ENCODE measurements at regions not wholly inside any gene's neighbourhood (a gene's known extent, or its start where the extent isn't known, plus 50 kb on each side); places are given as distances from the start of the nearest gene placed in this dataset.
A peak's percentile ranks its signal among the peaks of the same experiment; 100 is the strongest.

- H3K9me3 ChIP-seq, result no peaks in the 10 kb centered on the region
- TF ChIP-seq, protein P1, sequence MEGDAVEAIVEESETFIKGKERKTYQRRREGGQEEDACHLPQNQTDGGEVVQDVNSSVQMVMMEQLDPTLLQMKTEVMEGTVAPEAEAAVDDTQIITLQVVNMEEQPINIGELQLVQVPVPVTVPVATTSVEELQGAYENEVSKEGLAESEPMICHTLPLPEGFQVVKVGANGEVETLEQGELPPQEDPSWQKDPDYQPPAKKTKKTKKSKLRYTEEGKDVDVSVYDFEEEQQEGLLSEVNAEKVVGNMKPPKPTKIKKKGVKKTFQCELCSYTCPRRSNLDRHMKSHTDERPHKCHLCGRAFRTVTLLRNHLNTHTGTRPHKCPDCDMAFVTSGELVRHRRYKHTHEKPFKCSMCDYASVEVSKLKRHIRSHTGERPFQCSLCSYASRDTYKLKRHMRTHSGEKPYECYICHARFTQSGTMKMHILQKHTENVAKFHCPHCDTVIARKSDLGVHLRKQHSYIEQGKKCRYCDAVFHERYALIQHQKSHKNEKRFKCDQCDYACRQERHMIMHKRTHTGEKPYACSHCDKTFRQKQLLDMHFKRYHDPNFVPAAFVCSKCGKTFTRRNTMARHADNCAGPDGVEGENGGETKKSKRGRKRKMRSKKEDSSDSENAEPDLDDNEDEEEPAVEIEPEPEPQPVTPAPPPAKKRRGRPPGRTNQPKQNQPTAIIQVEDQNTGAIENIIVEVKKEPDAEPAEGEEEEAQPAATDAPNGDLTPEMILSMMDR (IDR thresholded peaks at IDR 0.05), result no peak
- TF ChIP-seq POLR2A (IDR thresholded peaks at IDR 0.05; ENCODE audit: low read depth), result no peak
- no peaks in the 10 kb centered on the region for H3K36me3 ChIP-seq
- 100% methylated on average over 2 of the region's 2 CpGs for WGBS
- DNase-seq (ENCODE audit: extremely low spot score), result peak; percentile 34
- intact Hi-C loops (cut with DNase I), result loop anchor here (10.0 kb wide), 1 partner anchor 334 kb away; no protein-coding TSS in a partner anchor
- no peaks in the 10 kb centered on the region for H3K4me1 ChIP-seq
- no peak overlapping the region for H3K4me3 ChIP-seq
- no peaks in the 10 kb centered on the region for H3K27me3 ChIP-seq
- no peak overlapping the region for H3K27ac ChIP-seq (replicated peaks in 1 of 4)
These were observed 132.9 kb downstream of the PXDC1 start for GRCh38 chr6:3618642-3619041.

- Histone ChIP-seq H3K27me3 (no peaks in the 10 kb centered on the region), H3K4me3 (no peak overlapping the region), H3K4me1 (peaks cover 0 to 3% (median 1%) of the 10 kb centered on the region in 4 donors), H3K36me3 (no peaks in the 10 kb centered on the region), H3K9me3 (no peaks in the 10 kb centered on the region), H3K27ac (replicated peaks in 1 of 4) (no peak overlapping the region)
- 87% methylated on average over 23 of the region's 29 CpGs for WGBS
- TF ChIP-seq EP300 (IDR thresholded peaks at IDR 0.05) (no peak), POLR2A (IDR thresholded peaks at IDR 0.05; ENCODE audit: low read depth) (no peak), POLR2AphosphoS5 (IDR thresholded peaks at IDR 0.05) (no peak)
- TF ChIP-seq, protein P1 (IDR thresholded peaks at IDR 0.05), result no peak
- peak; percentile 91 for DNase-seq (ENCODE audit: extremely low spot score)
- intact Hi-C loops (cut with DNase I), result loop anchor here (10.0 kb wide), 1 partner anchor 333 kb away; no protein-coding TSS in a partner anchor
These were observed 133.7 kb downstream of the PXDC1 start for GRCh38 chr6:3617681-3618311.

GRCh38 chr6:3617192-3617631 lies 134.3 kb downstream of the PXDC1 start:
- no peaks in the 10 kb centered on the region for H3K36me3 ChIP-seq
- H3K9me3 ChIP-seq, result no peaks in the 10 kb centered on the region
- H3K4me3 ChIP-seq, result no peak overlapping the region
- TF ChIP-seq POLR2AphosphoS5 (IDR thresholded peaks at IDR 0.05) (no peak), POLR2A (IDR thresholded peaks at IDR 0.05; ENCODE audit: low read depth) (no peak), EP300 (IDR thresholded peaks at IDR 0.05) (no peak)
- TF ChIP-seq, protein P1 (IDR thresholded peaks at IDR 0.05), result no peak
- DNase-seq (ENCODE audit: extremely low spot score), result no peak
- peaks cover 0 to 9% (median 6%) of the 10 kb centered on the region in 4 donors for H3K4me1 ChIP-seq
- H3K27ac ChIP-seq (replicated peaks in 1 of 4), result no peak overlapping the region
- intact Hi-C loops (cut with DNase I), result loop anchor here (10.0 kb wide), 1 partner anchor 332 kb away; no protein-coding TSS in a partner anchor
- WGBS, result 78% methylated on average over 7 of the region's 7 CpGs
- no peaks in the 10 kb centered on the region for H3K27me3 ChIP-seq

DNA sequence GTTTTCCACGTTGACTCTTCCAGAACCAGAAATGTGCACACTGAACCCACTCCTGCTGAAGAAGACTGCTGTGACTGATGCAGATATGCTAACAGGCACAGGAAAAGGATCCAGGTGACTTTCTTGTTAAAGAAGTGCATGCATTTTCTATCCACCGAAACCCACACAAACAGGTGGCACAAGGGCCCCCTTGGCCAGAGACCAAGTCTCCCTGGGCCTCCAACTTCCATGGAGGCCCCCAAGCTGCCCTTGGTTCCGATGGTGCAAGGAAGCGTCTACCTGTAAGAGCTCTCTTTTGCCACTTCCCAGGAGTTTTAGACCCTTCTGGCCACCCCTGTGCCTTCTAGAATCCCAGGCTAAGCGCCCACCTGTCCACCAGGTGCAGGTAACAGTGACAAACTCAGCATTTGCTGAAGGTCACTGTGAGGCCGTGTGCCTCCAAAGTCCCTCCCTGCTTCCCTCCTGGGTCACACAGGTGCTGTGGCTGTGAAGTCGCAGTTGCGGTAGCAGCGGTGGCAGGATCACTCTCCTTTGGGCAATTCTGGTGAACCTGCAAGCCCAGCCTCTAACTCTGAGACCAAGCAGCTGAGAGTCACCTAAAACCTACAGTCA lies 134.8 kb downstream of the PXDC1 start:
- no peak for TF ChIP-seq POLR2AphosphoS5 (IDR thresholded peaks at IDR 0.05)
- no peak for TF ChIP-seq POLR2A (IDR thresholded peaks at IDR 0.05; ENCODE audit: low read depth)
- TF ChIP-seq, protein P1 (IDR thresholded peaks at IDR 0.05), result no peak
- TF ChIP-seq EP300 (IDR thresholded peaks at IDR 0.05), result no peak
- Histone ChIP-seq H3K36me3 (no peaks in the 10 kb centered on the region), H3K9me3 (no peaks in the 10 kb centered on the region), H3K27me3 (no peaks in the 10 kb centered on the region), H3K4me1 (peaks cover 0 to 14% (median 12%) of the 10 kb centered on the region in 4 donors), H3K27ac (replicated peaks in 1 of 4) (no peak overlapping the region), H3K4me3 (no peak overlapping the region)
- WGBS, result 92% methylated on average over 8 of the region's 9 CpGs
- peak; percentile 53 for DNase-seq (ENCODE audit: extremely low spot score)
- intact Hi-C loops (cut with DNase I), result loop anchor here (10.0 kb wide), 1 partner anchor 332 kb away; no protein-coding TSS in a partner anchor

All from esophagus muscularis mucosa (tissue), 4 donors.